GM12878 (cell line): ENCODE measurements at regions not wholly inside any gene's neighbourhood (a gene's known extent, or its start where the extent isn't known, plus 50 kb on each side); places are given as distances from the start of the nearest gene placed in this dataset.

Experiments
- BMI1 ChIP-seq: fragments of 450-650 bp; IDR thresholded peaks from 2 replicates; pipeline ENCODE4 v1.6.1; 2016; ENCODE audit warnings: mild to moderate bottlenecking, moderate library complexity, borderline replicate concordance
- HCFC1 ChIP-seq: fragments of 150-350 bp; IDR thresholded peaks from 2 replicates; pipeline ENCODE4 v1.6.1; 2014; ENCODE audit warnings: low read length
- TF ChIP-seq, protein P1 (sequence below): fragments of 450-650 bp; IDR thresholded peaks from 2 replicates; pipeline ENCODE4 v1.6.1; 2017; ENCODE audit warnings: low read depth, mild to moderate bottlenecking, moderate library complexity
- TF ChIP-seq, protein P2 (sequence below): IDR thresholded peaks from 2 replicates; pipeline ENCODE4 v1.6.1; 2012; ENCODE audit warnings: improper control_type of control experiment, low read depth, low read length; ENCODE audit not compliant: insufficient replicate concordance
- TF ChIP-seq, protein P3 (sequence below): IDR thresholded peaks from 2 replicates; pipeline ENCODE4 v1.6.1; 2012; ENCODE audit warnings: mild to moderate bottlenecking, low read depth, low read length
- TF ChIP-seq, protein P4 (sequence below), 3 experiments: IDR thresholded peaks in 2 of 3; conservative IDR thresholded peaks in 1 of 3; 2 replicates each; pipeline ENCODE4 v1.5.1; 2011; ENCODE audit warnings: low read depth in 3 of 3, low read length in 3 of 3, mild to moderate bottlenecking in 3 of 3, control low read depth in 2 of 3, moderate library complexity in 2 of 3, inconsistent platforms in 1 of 3, mixed read lengths in 1 of 3; ENCODE audit not compliant: control insufficient read depth in 2 of 3, insufficient read depth in 1 of 3; ENCODE audit errors: extremely low read depth in 1 of 3

DNA sequence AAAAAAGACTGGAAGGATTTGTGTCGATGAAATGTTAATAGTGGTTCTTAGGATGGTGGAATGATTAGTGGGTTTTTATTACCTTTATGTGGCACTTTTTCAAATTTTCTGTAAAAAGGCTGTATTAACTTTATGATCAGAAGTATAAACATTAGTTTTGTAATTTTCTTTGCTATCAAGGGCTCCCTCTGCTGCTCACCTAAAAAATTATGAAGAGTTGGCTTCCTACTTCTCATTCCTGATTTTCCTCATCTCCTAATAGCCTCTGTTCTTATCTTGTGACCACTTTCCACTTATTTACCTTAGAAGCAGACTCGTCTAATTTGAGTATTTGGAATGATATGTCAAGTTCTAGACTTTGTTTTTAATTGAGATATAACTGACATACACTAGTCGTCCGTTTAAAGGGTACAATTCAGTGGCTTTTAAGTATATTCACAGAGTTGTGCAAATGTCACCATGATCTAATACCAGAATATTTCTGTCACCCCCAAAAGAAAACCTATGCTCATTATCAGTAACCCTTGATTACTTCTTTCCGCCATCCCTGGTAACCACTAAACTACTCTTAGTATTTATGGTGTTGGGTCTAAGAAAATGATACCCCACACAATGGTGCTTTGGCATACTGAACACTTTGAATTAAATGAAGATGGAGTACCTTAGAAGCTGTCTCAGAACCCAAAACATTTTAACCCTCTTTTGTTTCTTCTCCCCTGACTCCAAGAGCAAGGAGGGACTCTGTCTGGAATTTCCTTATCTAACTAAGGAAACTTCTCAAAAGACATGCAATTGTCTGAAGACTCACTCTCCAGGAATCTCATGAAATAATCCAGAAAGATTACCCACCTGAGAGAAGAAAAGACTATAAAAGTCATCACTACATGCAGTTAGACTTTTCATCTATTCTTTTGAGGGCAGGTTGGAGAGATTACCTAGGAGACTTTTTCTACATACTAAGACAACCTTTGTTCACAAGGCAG, 311.3 kb downstream of the DLEU7 start (continued):
- TF ChIP-seq, protein P1, sequence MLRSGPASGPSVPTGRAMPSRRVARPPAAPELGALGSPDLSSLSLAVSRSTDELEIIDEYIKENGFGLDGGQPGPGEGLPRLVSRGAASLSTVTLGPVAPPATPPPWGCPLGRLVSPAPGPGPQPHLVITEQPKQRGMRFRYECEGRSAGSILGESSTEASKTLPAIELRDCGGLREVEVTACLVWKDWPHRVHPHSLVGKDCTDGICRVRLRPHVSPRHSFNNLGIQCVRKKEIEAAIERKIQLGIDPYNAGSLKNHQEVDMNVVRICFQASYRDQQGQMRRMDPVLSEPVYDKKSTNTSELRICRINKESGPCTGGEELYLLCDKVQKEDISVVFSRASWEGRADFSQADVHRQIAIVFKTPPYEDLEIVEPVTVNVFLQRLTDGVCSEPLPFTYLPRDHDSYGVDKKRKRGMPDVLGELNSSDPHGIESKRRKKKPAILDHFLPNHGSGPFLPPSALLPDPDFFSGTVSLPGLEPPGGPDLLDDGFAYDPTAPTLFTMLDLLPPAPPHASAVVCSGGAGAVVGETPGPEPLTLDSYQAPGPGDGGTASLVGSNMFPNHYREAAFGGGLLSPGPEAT, result no peak
- no peak for TF ChIP-seq HCFC1
- TF ChIP-seq, protein P2, sequence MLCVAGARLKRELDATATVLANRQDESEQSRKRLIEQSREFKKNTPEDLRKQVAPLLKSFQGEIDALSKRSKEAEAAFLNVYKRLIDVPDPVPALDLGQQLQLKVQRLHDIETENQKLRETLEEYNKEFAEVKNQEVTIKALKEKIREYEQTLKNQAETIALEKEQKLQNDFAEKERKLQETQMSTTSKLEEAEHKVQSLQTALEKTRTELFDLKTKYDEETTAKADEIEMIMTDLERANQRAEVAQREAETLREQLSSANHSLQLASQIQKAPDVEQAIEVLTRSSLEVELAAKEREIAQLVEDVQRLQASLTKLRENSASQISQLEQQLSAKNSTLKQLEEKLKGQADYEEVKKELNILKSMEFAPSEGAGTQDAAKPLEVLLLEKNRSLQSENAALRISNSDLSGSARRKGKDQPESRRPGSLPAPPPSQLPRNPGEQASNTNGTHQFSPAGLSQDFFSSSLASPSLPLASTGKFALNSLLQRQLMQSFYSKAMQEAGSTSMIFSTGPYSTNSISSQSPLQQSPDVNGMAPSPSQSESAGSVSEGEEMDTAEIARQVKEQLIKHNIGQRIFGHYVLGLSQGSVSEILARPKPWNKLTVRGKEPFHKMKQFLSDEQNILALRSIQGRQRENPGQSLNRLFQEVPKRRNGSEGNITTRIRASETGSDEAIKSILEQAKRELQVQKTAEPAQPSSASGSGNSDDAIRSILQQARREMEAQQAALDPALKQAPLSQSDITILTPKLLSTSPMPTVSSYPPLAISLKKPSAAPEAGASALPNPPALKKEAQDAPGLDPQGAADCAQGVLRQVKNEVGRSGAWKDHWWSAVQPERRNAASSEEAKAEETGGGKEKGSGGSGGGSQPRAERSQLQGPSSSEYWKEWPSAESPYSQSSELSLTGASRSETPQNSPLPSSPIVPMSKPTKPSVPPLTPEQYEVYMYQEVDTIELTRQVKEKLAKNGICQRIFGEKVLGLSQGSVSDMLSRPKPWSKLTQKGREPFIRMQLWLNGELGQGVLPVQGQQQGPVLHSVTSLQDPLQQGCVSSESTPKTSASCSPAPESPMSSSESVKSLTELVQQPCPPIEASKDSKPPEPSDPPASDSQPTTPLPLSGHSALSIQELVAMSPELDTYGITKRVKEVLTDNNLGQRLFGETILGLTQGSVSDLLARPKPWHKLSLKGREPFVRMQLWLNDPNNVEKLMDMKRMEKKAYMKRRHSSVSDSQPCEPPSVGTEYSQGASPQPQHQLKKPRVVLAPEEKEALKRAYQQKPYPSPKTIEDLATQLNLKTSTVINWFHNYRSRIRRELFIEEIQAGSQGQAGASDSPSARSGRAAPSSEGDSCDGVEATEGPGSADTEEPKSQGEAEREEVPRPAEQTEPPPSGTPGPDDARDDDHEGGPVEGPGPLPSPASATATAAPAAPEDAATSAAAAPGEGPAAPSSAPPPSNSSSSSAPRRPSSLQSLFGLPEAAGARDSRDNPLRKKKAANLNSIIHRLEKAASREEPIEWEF, result no peak
- TF ChIP-seq, protein P3, sequence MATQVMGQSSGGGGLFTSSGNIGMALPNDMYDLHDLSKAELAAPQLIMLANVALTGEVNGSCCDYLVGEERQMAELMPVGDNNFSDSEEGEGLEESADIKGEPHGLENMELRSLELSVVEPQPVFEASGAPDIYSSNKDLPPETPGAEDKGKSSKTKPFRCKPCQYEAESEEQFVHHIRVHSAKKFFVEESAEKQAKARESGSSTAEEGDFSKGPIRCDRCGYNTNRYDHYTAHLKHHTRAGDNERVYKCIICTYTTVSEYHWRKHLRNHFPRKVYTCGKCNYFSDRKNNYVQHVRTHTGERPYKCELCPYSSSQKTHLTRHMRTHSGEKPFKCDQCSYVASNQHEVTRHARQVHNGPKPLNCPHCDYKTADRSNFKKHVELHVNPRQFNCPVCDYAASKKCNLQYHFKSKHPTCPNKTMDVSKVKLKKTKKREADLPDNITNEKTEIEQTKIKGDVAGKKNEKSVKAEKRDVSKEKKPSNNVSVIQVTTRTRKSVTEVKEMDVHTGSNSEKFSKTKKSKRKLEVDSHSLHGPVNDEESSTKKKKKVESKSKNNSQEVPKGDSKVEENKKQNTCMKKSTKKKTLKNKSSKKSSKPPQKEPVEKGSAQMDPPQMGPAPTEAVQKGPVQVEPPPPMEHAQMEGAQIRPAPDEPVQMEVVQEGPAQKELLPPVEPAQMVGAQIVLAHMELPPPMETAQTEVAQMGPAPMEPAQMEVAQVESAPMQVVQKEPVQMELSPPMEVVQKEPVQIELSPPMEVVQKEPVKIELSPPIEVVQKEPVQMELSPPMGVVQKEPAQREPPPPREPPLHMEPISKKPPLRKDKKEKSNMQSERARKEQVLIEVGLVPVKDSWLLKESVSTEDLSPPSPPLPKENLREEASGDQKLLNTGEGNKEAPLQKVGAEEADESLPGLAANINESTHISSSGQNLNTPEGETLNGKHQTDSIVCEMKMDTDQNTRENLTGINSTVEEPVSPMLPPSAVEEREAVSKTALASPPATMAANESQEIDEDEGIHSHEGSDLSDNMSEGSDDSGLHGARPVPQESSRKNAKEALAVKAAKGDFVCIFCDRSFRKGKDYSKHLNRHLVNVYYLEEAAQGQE, result no peak
- no peak for TF ChIP-seq BMI1
- TF ChIP-seq, protein P4, sequence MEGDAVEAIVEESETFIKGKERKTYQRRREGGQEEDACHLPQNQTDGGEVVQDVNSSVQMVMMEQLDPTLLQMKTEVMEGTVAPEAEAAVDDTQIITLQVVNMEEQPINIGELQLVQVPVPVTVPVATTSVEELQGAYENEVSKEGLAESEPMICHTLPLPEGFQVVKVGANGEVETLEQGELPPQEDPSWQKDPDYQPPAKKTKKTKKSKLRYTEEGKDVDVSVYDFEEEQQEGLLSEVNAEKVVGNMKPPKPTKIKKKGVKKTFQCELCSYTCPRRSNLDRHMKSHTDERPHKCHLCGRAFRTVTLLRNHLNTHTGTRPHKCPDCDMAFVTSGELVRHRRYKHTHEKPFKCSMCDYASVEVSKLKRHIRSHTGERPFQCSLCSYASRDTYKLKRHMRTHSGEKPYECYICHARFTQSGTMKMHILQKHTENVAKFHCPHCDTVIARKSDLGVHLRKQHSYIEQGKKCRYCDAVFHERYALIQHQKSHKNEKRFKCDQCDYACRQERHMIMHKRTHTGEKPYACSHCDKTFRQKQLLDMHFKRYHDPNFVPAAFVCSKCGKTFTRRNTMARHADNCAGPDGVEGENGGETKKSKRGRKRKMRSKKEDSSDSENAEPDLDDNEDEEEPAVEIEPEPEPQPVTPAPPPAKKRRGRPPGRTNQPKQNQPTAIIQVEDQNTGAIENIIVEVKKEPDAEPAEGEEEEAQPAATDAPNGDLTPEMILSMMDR (IDR thresholded peaks at IDR 0.05 in 2 of 3, conservative IDR thresholded peaks at IDR 0.05 in 1 of 3; ENCODE audit: control insufficient read depth in 2 of 3, extremely low read depth in 1 of 3, insufficient read depth in 1 of 3, low read depth in 3 of 3, low read length in 3 of 3), result peak; percentile 9 to 35 (median 33); a peak in 2 of 6 replicates
